PC-9 (cell line): ENCODE measurements at regions not wholly inside any gene's neighbourhood (a gene's known extent, or its start where the extent isn't known, plus 50 kb on each side); places are given as distances from the start of the nearest gene placed in this dataset.

Experiments used
- BruUV-seq: library from RNA; stranded (reverse); fragments of 400-500 nt; replicated peaks from 2 replicates; lab custom pipeline; 2021; lab: Mats Ljungman, UMichigan
- CTCF ChIA-PET: fragments of 300-600 bp; sonication (Branson Sonifier 250); formaldehyde crosslinking; loops from one replicate; lab custom pipeline; 2022; ENCODE audit warnings: antibody characterized with exemption; lab: Charles Lee
- POLR2A ChIA-PET: fragments of 300-600 bp; sonication (Branson Sonifier 250); formaldehyde crosslinking; loops from one replicate; lab custom pipeline; 2022; ENCODE audit warnings: antibody characterized with exemption; ENCODE audit not compliant: unreplicated experiment; lab: Charles Lee
- DNase-seq, 2 experiments: peaks; one replicate each; pipeline versions ENCODE4 v3.0.0 to v3.0.0-alpha.2; 2015 to 2022; ENCODE audit warnings: mixed read lengths in 1 of 2
- H2AFZ ChIP-seq: fragments of 200-600 bp; sonication (generic); 2 replicates; pipeline ENCODE4 v1.8.1; 2017; ENCODE audit warnings: antibody characterized with exemption
- H3F3A ChIP-seq: fragments of 200-600 bp; sonication (generic); 2 replicates; pipeline ENCODE4 v1.8.1; 2017; ENCODE audit warnings: antibody characterized with exemption, mild to moderate bottlenecking, low read depth; ENCODE audit not compliant: insufficient read depth
- H3K27ac ChIP-seq: fragments of 200-600 bp; sonication (generic); 2 replicates; pipeline ENCODE4 v1.6.1; 2016; ENCODE audit warnings: mixed run types
- H3K27me3 ChIP-seq: fragments of 200-600 bp; sonication (generic); 2 replicates; pipeline ENCODE4 v1.6.1; 2016; ENCODE audit warnings: low read depth, mixed run types; ENCODE audit not compliant: insufficient read depth
- H3K36me3 ChIP-seq: fragments of 200-600 bp; sonication (generic); 2 replicates; pipeline ENCODE4 v1.6.1; 2016; ENCODE audit warnings: low read depth, mixed run types
- H3K4me1 ChIP-seq: fragments of 200-600 bp; sonication (generic); replicated peaks from 2 replicates; pipeline ENCODE4 v1.6.1; 2016; ENCODE audit warnings: mixed run types; ENCODE audit not compliant: insufficient read depth
- H3K4me2 ChIP-seq: fragments of 200-600 bp; sonication (generic); 2 replicates; pipeline ENCODE4 v1.6.1; 2017; ENCODE audit warnings: mixed run types
- H3K4me3 ChIP-seq: fragments of 200-600 bp; sonication (generic); 2 replicates; pipeline ENCODE4 v1.6.1; 2016; ENCODE audit warnings: mixed run types
- H3K79me2 ChIP-seq: fragments of 200-600 bp; sonication (generic); 2 replicates; pipeline ENCODE4 v1.6.1; 2017; ENCODE audit warnings: low read depth, mixed run types
- H3K9me2 ChIP-seq: fragments of 200-600 bp; sonication (generic); 2 replicates; pipeline ENCODE4 v1.8.1; 2017; ENCODE audit warnings: mild to moderate bottlenecking; ENCODE audit not compliant: insufficient read depth
- H3K9me3 ChIP-seq: fragments of 200-600 bp; sonication (generic); 2 replicates; pipeline ENCODE4 v1.8.1; 2016; ENCODE audit warnings: low read depth; ENCODE audit not compliant: insufficient read depth
- H4K20me1 ChIP-seq: fragments of 200-600 bp; sonication (generic); 2 replicates; pipeline ENCODE4 v1.8.1; 2017; ENCODE audit not compliant: insufficient read depth
- CTCF ChIP-seq: fragments of 200-600 bp; sonication (generic); conservative IDR thresholded peaks from 2 replicates; pipeline ENCODE4 v1.6.1; 2017; ENCODE audit warnings: mixed run types, antibody characterized with exemption, mild to moderate bottlenecking, moderate library complexity
- EZH2 ChIP-seq: fragments of 200-600 bp; sonication (generic); IDR thresholded peaks from 2 replicates; pipeline ENCODE4 v1.8.0; 2017; ENCODE audit warnings: antibody characterized with exemption, low read depth
- intact Hi-C: fragments of 100-400 bp; cut with micrococcal nuclease; formaldehyde crosslinking; loops from one replicate; pipeline ENCODE4 v1.10.0; 2022; ENCODE audit not compliant: unreplicated experiment

- CTCF ChIA-PET = no interaction called here
- H3K4me1 ChIP-seq = no peaks in the 10 kb centered on the region
- no TSS peak for BruUV-seq
- H3K79me2 ChIP-seq = no peaks in the 10 kb centered on the region
- POLR2A ChIA-PET = no interaction called here
- intact Hi-C loops = no loop called here
- no peaks in the 10 kb centered on the region for H3K9me3 ChIP-seq
- H3K27ac ChIP-seq = no peak overlapping the region
- no peaks in the 10 kb centered on the region for H3F3A ChIP-seq
- H3K27me3 ChIP-seq = no peaks in the 10 kb centered on the region
- TF ChIP-seq EZH2 = no peak
- TF ChIP-seq CTCF = no peak
- H4K20me1 ChIP-seq = no peaks in the 10 kb centered on the region
- no peak for DNase-seq
- no peak overlapping the region for H3K4me2 ChIP-seq
- H3K36me3 ChIP-seq = no peaks in the 10 kb centered on the region
- no peak overlapping the region for H2AFZ ChIP-seq
- no peaks in the 10 kb centered on the region for H3K9me2 ChIP-seq
- no peak overlapping the region for H3K4me3 ChIP-seq
Measured at GRCh38 chr2:160603771-160604510, 110.3 kb upstream of the RBMS1 start.

GRCh38 chr2:160606341-160606740, 112.7 kb upstream of the RBMS1 start:
- H2AFZ ChIP-seq = no peak overlapping the region
- ChIA-PET POLR2A (no interaction called here), CTCF (no interaction called here)
- intact Hi-C loops = no loop called here
- no peaks in the 10 kb centered on the region for H3K79me2 ChIP-seq
- no peaks in the 10 kb centered on the region for H4K20me1 ChIP-seq
- H3K27ac ChIP-seq = no peak overlapping the region
- H3K4me2 ChIP-seq = no peak overlapping the region
- no peaks in the 10 kb centered on the region for H3K9me2 ChIP-seq
- no peak overlapping the region for H3K4me3 ChIP-seq
- no peaks in the 10 kb centered on the region for H3K9me3 ChIP-seq
- no peaks in the 10 kb centered on the region for H3K27me3 ChIP-seq
- no peaks in the 10 kb centered on the region for H3K36me3 ChIP-seq
- BruUV-seq = no TSS peak
- TF ChIP-seq CTCF = no peak
- TF ChIP-seq EZH2 = no peak
- no peak for DNase-seq
- no peaks in the 10 kb centered on the region for H3F3A ChIP-seq
- no peaks in the 10 kb centered on the region for H3K4me1 ChIP-seq

- CTCF ChIA-PET = no interaction called here
- H3K27ac ChIP-seq = no peak overlapping the region
- H3K36me3 ChIP-seq = no peaks in the 10 kb centered on the region
- H3K79me2 ChIP-seq = no peaks in the 10 kb centered on the region
- H3K9me3 ChIP-seq = no peaks in the 10 kb centered on the region
- POLR2A ChIA-PET = no interaction called here
- H3K4me3 ChIP-seq = no peak overlapping the region
- intact Hi-C loops = no loop called here
- H2AFZ ChIP-seq = no peak overlapping the region
- H3K4me1 ChIP-seq = no peaks in the 10 kb centered on the region
- no peaks in the 10 kb centered on the region for H4K20me1 ChIP-seq
- BruUV-seq = no TSS peak
- H3K9me2 ChIP-seq = no peaks in the 10 kb centered on the region
- H3K27me3 ChIP-seq = no peaks in the 10 kb centered on the region
- no peaks in the 10 kb centered on the region for H3F3A ChIP-seq
- DNase-seq = no peak
- TF ChIP-seq CTCF (no peak), EZH2 (no peak)
- no peak overlapping the region for H3K4me2 ChIP-seq
Measured at GRCh38 chr2:160608599-160608998, 115.0 kb upstream of the RBMS1 start.
